K562 (cell line): ENCODE measurements at regions not wholly inside any gene's neighbourhood (a gene's known extent, or its start where the extent isn't known, plus 50 kb on each side); places are given as distances from the start of the nearest gene placed in this dataset.

Source experiments
- CBFA2T3 ChIP-seq: fragments of 450-650 bp; IDR thresholded peaks from 2 replicates; pipeline ENCODE4 v1.6.1; 2017
- CEBPB ChIP-seq: fragments of 450-650 bp; IDR thresholded peaks from 2 replicates; pipeline ENCODE4 v1.6.1; 2016; ENCODE audit warnings: missing genetic modification characterization, missing compliant biosample characterization
- CTBP1 ChIP-seq: fragments of 450-650 bp; IDR thresholded peaks from 2 replicates; pipeline ENCODE4 v1.6.1; 2016; ENCODE audit warnings: borderline replicate concordance
- DACH1 ChIP-seq: fragments of 450-650 bp; IDR thresholded peaks from 2 replicates; pipeline ENCODE4 v1.6.1; 2018; ENCODE audit not compliant: partially characterized antibody
- DIDO1 ChIP-seq: fragments of 450-650 bp; IDR thresholded peaks from 2 replicates; pipeline ENCODE4 v1.6.1; 2016; ENCODE audit warnings: low read depth, missing biosample characterization, missing genetic modification characterization
- DNMT1 ChIP-seq: fragments of 450-650 bp; IDR thresholded peaks from 2 replicates; pipeline ENCODE4 v1.6.1; 2016; ENCODE audit warnings: antibody characterized with exemption, mild to moderate bottlenecking
- GTF2F1 ChIP-seq: IDR thresholded peaks from 2 replicates; pipeline ENCODE4 v1.6.1; 2011; ENCODE audit warnings: low read depth, low read length, improper control_type of control experiment
- HEY1 ChIP-seq: fragments of 250-450 bp; sonication (Bioruptor Pico); IDR thresholded peaks from 2 replicates; pipeline ENCODE4 v1.5.0; 2020; ENCODE audit warnings: mild to moderate bottlenecking, moderate library complexity, borderline replicate concordance
- IRF2 ChIP-seq: sonication (generic); formaldehyde crosslinking; IDR thresholded peaks from 2 replicates; pipeline ENCODE4 v1.8.1; 2022; ENCODE audit warnings: mild to moderate bottlenecking, missing genetic modification reagents
- KHSRP ChIP-seq: fragments of 450-650 bp; IDR thresholded peaks from 2 replicates; pipeline ENCODE4 v1.6.1; 2017
- NR2C2 ChIP-seq, 2 experiments: fragments of 200-800 bp in 1 of 2; sonication (Bioruptor generic) in 1 of 2; sonication (generic) in 1 of 2; formaldehyde crosslinking in 1 of 2; IDR thresholded peaks; 2 replicates each; pipeline versions ENCODE4 v1.6.1 to v1.8.0; 2016 to 2022; ENCODE audit warnings: mild to moderate bottlenecking in 1 of 2, missing compliant biosample characterization in 1 of 2, missing genetic modification characterization in 1 of 2, missing genetic modification reagents in 1 of 2
- PHF20 ChIP-seq: fragments of 450-650 bp; IDR thresholded peaks from 2 replicates; pipeline ENCODE4 v1.6.1; 2018; ENCODE audit not compliant: partially characterized antibody
- POLR2AphosphoS2 ChIP-seq: IDR thresholded peaks from 2 replicates; pipeline ENCODE4 v1.6.1; 2012; ENCODE audit warnings: low read length, improper control_type of control experiment
- PYGO2 ChIP-seq: fragments of 450-650 bp; IDR thresholded peaks from 2 replicates; pipeline ENCODE4 v1.6.1; 2016; ENCODE audit warnings: mild to moderate bottlenecking, missing genetic modification characterization, moderate library complexity, missing compliant biosample characterization
- SLC30A9 ChIP-seq: fragments of 250-450 bp; sonication (Bioruptor Pico); IDR thresholded peaks from 2 replicates; pipeline ENCODE4 v1.8.0; 2022; ENCODE audit warnings: mild to moderate bottlenecking, moderate library complexity
- SNIP1 ChIP-seq: fragments of 450-650 bp; IDR thresholded peaks from 2 replicates; pipeline ENCODE4 v1.7.1; 2017; ENCODE audit warnings: low read depth, mild to moderate bottlenecking
- YY1 ChIP-seq, 3 experiments: IDR thresholded peaks; 2 replicates each; pipeline ENCODE4 v1.6.1; 2011; ENCODE audit warnings: low read length in 2 of 3, mild to moderate bottlenecking in 2 of 3, moderate library complexity in 2 of 3, borderline replicate concordance in 1 of 3, control low read depth in 1 of 3, low read depth in 1 of 3; ENCODE audit not compliant: insufficient read depth in 3 of 3, insufficient replicate concordance in 2 of 3, control insufficient read depth in 1 of 3, insufficient read length in 1 of 3; ENCODE audit errors: extremely low read depth in 1 of 3
- ZNF583 ChIP-seq: fragments of 250-450 bp; sonication (Bioruptor Pico); IDR thresholded peaks from 2 replicates; pipeline ENCODE4 v1.4.0; 2020
- TF ChIP-seq, protein P1 (sequence below): fragments of 150-350 bp; IDR thresholded peaks from 2 replicates; pipeline ENCODE4 v1.6.1; 2014; ENCODE audit warnings: low read depth, mild to moderate bottlenecking, low read length, borderline replicate concordance
- TF ChIP-seq, protein P2 (sequence below): fragments of 250-450 bp; sonication (Bioruptor Pico); IDR thresholded peaks from 2 replicates; pipeline ENCODE4 v1.8.0; 2022; ENCODE audit warnings: moderate library complexity, mild to moderate bottlenecking, inconsistent platforms
- TF ChIP-seq, protein P3 (sequence below): sonication (generic); formaldehyde crosslinking; IDR thresholded peaks from 2 replicates; pipeline ENCODE4 v1.9.0; 2022; ENCODE audit warnings: mild to moderate bottlenecking, missing genetic modification reagents
- TF ChIP-seq, protein P4 (sequence below): fragments of 450-650 bp; IDR thresholded peaks from 2 replicates; pipeline ENCODE4 v1.6.1; 2016; ENCODE audit warnings: missing biosample characterization, missing genetic modification characterization
- TF ChIP-seq, protein P5 (sequence below): sonication (generic); formaldehyde crosslinking; IDR thresholded peaks from 2 replicates; pipeline ENCODE4 v1.8.1; 2023; ENCODE audit warnings: mild to moderate bottlenecking, missing genetic modification reagents

DNA sequence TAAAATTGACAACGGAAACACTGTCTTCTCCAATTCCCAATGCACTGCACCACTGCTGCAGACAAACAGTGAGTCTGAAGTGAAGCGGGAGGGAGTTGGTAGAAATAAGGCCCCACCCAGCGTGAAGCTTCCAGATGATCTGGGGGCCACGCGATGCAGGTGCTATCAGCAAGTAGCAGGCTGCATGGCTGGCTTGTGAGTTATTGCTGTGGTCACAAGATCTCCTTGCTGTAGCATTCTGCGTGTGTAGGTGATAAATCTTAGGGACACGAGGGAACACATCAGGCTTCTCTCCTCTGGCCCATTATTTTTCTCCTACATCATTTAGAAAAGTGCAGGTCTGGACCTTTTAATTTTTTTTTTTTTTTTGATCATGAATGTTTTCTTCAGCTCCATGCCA lies 407.6 kb downstream of the TMEM114 start (continued):
- TF ChIP-seq, protein P1, sequence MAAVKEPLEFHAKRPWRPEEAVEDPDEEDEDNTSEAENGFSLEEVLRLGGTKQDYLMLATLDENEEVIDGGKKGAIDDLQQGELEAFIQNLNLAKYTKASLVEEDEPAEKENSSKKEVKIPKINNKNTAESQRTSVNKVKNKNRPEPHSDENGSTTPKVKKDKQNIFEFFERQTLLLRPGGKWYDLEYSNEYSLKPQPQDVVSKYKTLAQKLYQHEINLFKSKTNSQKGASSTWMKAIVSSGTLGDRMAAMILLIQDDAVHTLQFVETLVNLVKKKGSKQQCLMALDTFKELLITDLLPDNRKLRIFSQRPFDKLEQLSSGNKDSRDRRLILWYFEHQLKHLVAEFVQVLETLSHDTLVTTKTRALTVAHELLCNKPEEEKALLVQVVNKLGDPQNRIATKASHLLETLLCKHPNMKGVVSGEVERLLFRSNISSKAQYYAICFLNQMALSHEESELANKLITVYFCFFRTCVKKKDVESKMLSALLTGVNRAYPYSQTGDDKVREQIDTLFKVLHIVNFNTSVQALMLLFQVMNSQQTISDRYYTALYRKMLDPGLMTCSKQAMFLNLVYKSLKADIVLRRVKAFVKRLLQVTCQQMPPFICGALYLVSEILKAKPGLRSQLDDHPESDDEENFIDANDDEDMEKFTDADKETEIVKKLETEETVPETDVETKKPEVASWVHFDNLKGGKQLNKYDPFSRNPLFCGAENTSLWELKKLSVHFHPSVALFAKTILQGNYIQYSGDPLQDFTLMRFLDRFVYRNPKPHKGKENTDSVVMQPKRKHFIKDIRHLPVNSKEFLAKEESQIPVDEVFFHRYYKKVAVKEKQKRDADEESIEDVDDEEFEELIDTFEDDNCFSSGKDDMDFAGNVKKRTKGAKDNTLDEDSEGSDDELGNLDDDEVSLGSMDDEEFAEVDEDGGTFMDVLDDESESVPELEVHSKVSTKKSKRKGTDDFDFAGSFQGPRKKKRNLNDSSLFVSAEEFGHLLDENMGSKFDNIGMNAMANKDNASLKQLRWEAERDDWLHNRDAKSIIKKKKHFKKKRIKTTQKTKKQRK, result no peak
- TF ChIP-seq NR2C2 (CRISPR knock-in tag; IDR thresholded peaks at IDR 0.05) (no peak), NR2C2 (tag; IDR thresholded peaks at IDR 0.05) (no peak), CTBP1 (peak; percentile 90; the same call in 1 of the 2 replicates), PHF20 (peak; percentile 50), HEY1 (peak; percentile 95), SLC30A9 (CRISPR knock-in tag) (no peak), DIDO1 (no peak), ZNF583 (CRISPR knock-in tag) (no peak), DNMT1 (no peak), CEBPB (tag) (no peak), DACH1 (peak; percentile 57), GTF2F1 (no peak), SNIP1 (no peak), CBFA2T3 (peak; percentile 99), KHSRP (peak; percentile 82), YY1 (IDR thresholded peaks at IDR 0.05; ENCODE audit: borderline replicate concordance in 1 of 3, control insufficient read depth in 1 of 3, extremely low read depth in 1 of 3, insufficient read depth in 3 of 3, insufficient read length in 1 of 3, insufficient replicate concordance in 2 of 3, low read depth in 1 of 3, low read length in 2 of 3) (peak in 2 of 3 experiments; percentile 11 to 40), IRF2 (CRISPR knock-in tag) (no peak), PYGO2 (tag) (peak; percentile 65), POLR2AphosphoS2 (no peak)
- TF ChIP-seq, protein P2, sequence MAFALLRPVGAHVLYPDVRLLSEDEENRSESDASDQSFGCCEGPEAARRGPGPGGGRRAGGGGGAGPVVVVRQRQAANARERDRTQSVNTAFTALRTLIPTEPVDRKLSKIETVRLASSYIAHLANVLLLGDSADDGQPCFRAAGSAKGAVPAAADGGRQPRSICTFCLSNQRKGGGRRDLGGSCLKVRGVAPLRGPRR (CRISPR knock-in tag), result no peak
- TF ChIP-seq, protein P3, sequence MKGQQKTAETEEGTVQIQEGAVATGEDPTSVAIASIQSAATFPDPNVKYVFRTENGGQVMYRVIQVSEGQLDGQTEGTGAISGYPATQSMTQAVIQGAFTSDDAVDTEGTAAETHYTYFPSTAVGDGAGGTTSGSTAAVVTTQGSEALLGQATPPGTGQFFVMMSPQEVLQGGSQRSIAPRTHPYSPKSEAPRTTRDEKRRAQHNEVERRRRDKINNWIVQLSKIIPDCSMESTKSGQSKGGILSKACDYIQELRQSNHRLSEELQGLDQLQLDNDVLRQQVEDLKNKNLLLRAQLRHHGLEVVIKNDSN (CRISPR knock-in tag), result peak; percentile 58; the same call in 1 of the 2 replicates
- TF ChIP-seq, protein P4, sequence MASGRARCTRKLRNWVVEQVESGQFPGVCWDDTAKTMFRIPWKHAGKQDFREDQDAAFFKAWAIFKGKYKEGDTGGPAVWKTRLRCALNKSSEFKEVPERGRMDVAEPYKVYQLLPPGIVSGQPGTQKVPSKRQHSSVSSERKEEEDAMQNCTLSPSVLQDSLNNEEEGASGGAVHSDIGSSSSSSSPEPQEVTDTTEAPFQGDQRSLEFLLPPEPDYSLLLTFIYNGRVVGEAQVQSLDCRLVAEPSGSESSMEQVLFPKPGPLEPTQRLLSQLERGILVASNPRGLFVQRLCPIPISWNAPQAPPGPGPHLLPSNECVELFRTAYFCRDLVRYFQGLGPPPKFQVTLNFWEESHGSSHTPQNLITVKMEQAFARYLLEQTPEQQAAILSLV, result no peak
- TF ChIP-seq, protein P5, sequence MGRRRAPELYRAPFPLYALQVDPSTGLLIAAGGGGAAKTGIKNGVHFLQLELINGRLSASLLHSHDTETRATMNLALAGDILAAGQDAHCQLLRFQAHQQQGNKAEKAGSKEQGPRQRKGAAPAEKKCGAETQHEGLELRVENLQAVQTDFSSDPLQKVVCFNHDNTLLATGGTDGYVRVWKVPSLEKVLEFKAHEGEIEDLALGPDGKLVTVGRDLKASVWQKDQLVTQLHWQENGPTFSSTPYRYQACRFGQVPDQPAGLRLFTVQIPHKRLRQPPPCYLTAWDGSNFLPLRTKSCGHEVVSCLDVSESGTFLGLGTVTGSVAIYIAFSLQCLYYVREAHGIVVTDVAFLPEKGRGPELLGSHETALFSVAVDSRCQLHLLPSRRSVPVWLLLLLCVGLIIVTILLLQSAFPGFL, result no peak
